Choroid plexus epithelial cell (primary cell): ENCODE measurements at regions not wholly inside any gene's neighbourhood (a gene's known extent, or its start where the extent isn't known, plus 50 kb on each side); places are given as distances from the start of the nearest gene placed in this dataset.
"Not testable (repeated sequence)": the region's sequence is repeated elsewhere in the genome, so short reads cannot be mapped to it uniquely, and the experiment has no call there.

Experiments used
- DNase-seq: peaks from one replicate; pipeline ENCODE4 v3.0.0-alpha.2; 2010; ENCODE audit warnings: low read depth
- H3K4me3 ChIP-seq: 2 replicates; pipeline ENCODE4 v1.5.1; 2011; ENCODE audit warnings: low read depth, mild to moderate bottlenecking, control low read depth, low read length, moderate library complexity
- CTCF ChIP-seq: conservative IDR thresholded peaks from 2 replicates; pipeline ENCODE4 v1.5.1; 2011; ENCODE audit warnings: low read depth, mild to moderate bottlenecking, control low read depth, inconsistent platforms, low read length, moderate library complexity

- DNase-seq: peak; percentile 69
- H3K4me3 ChIP-seq: no peak overlapping the region
- no peak for TF ChIP-seq CTCF
Observed at GRCh38 chr5:53779541-53779981, 219.1 kb downstream of the NDUFS4 start.

- no peak for DNase-seq
- no peak overlapping the region for H3K4me3 ChIP-seq
- TF ChIP-seq CTCF: no peak
Observed at GRCh38 chr5:53782620-53783019, 222.2 kb downstream of the NDUFS4 start.

- DNase-seq: no peak
- TF ChIP-seq CTCF: no peak
- no peak overlapping the region for H3K4me3 ChIP-seq
Observed at GRCh38 chr5:53783624-53784228, 223.3 kb downstream of the NDUFS4 start.

GRCh38 chr5:53784596-53784995 lies 224.2 kb downstream of the NDUFS4 start:
- no peak for DNase-seq
- H3K4me3 ChIP-seq: no peak overlapping the region
- TF ChIP-seq CTCF: no peak

- no peak for DNase-seq
- TF ChIP-seq CTCF: no peak
- no peak overlapping the region for H3K4me3 ChIP-seq
Observed at GRCh38 chr5:53785924-53786323, 225.5 kb downstream of the NDUFS4 start.

GRCh38 chr5:53790026-53790425 lies 229.6 kb downstream of the NDUFS4 start:
- TF ChIP-seq CTCF: no peak
- no peak for DNase-seq
- no peak overlapping the region for H3K4me3 ChIP-seq

- no peak for TF ChIP-seq CTCF
- H3K4me3 ChIP-seq: no peak overlapping the region
- no peak for DNase-seq
Observed at GRCh38 chr5:53792338-53792737, 231.9 kb downstream of the NDUFS4 start.

GRCh38 chr5:53799644-53800043 lies 239.2 kb downstream of the NDUFS4 start:
- not testable (repeated sequence) for DNase-seq

GRCh38 chr5:53808392-53808791 lies 248.0 kb downstream of the NDUFS4 start:
- H3K4me3 ChIP-seq, DNase-seq: not testable (repeated sequence)

More at GRCh38 chr5:53799644-53800043, 239.2 kb downstream of the NDUFS4 start:
- not testable (repeated sequence) for H3K4me3 ChIP-seq
